GM21390 (cell line): ENCODE measurements at regions not wholly inside any gene's neighbourhood (a gene's known extent, or its start where the extent isn't known, plus 50 kb on each side); places are given as distances from the start of the nearest gene placed in this dataset.

Experiments
- ATAC-seq: cut with Tn5 transposase; IDR thresholded peaks from one replicate; pipeline ENCODE4 v1.9.1; 2021; ENCODE audit not compliant: unreplicated experiment

GRCh38 chr16:64182985-64183384 lies 938.9 kb downstream of the CDH11 start:
- no peak for ATAC-seq

- ATAC-seq: no peak
Observed at GRCh38 chr16:64181271-64181925, 940.5 kb downstream of the CDH11 start.

- ATAC-seq: no peak
Observed at GRCh38 chr16:64180136-64180900, 941.5 kb downstream of the CDH11 start.

- ATAC-seq: no peak
Observed at GRCh38 chr16:64174327-64174726, 947.5 kb downstream of the CDH11 start.

- no peak for ATAC-seq
Observed at GRCh38 chr16:64172652-64173051, 949.2 kb downstream of the CDH11 start.

GRCh38 chr16:64172226-64172625 lies 949.6 kb downstream of the CDH11 start:
- no peak for ATAC-seq

GRCh38 chr16:64171632-64172031 lies 950.2 kb downstream of the CDH11 start:
- no peak for ATAC-seq

- no peak for ATAC-seq
Observed at GRCh38 chr16:64168371-64168770, 953.5 kb downstream of the CDH11 start.

GRCh38 chr16:64167936-64168335 lies 953.9 kb downstream of the CDH11 start:
- no peak for ATAC-seq

GRCh38 chr16:64165368-64165767 lies 956.5 kb downstream of the CDH11 start:
- no peak for ATAC-seq

- no peak for ATAC-seq
Observed at GRCh38 chr16:64162613-64163375, 959.1 kb downstream of the CDH11 start.

- no peak for ATAC-seq
Observed at GRCh38 chr16:64159976-64160375, 961.9 kb downstream of the CDH11 start.

GRCh38 chr16:64158941-64159588 lies 962.8 kb downstream of the CDH11 start:
- ATAC-seq: no peak

- no peak for ATAC-seq
Observed at GRCh38 chr16:64153718-64154117, 968.1 kb downstream of the CDH11 start.

- no peak for ATAC-seq
Observed at GRCh38 chr16:64151990-64152767, 969.7 kb downstream of the CDH11 start.

- ATAC-seq: no peak
Observed at GRCh38 chr16:64150193-64150592, 971.7 kb downstream of the CDH11 start.

- ATAC-seq: no peak
Observed at GRCh38 chr16:64149756-64150155, 972.1 kb downstream of the CDH11 start.

- no peak for ATAC-seq
Observed at GRCh38 chr16:64148356-64148755, 973.5 kb downstream of the CDH11 start.

GRCh38 chr16:64147941-64148340 lies 973.9 kb downstream of the CDH11 start:
- ATAC-seq: no peak

- no peak for ATAC-seq
Observed at GRCh38 chr16:64144617-64145016, 977.2 kb downstream of the CDH11 start.

- no peak for ATAC-seq
Observed at GRCh38 chr16:64138621-64139020, 983.2 kb downstream of the CDH11 start.
